ENCODE measurements at regions not wholly inside any gene's neighbourhood (a gene's known extent, or its start where the extent isn't known, plus 50 kb on each side); places are given as distances from the start of the nearest gene placed in this dataset.
A peak's percentile ranks its signal among the peaks of the same experiment; 100 is the strongest.

DNA sequence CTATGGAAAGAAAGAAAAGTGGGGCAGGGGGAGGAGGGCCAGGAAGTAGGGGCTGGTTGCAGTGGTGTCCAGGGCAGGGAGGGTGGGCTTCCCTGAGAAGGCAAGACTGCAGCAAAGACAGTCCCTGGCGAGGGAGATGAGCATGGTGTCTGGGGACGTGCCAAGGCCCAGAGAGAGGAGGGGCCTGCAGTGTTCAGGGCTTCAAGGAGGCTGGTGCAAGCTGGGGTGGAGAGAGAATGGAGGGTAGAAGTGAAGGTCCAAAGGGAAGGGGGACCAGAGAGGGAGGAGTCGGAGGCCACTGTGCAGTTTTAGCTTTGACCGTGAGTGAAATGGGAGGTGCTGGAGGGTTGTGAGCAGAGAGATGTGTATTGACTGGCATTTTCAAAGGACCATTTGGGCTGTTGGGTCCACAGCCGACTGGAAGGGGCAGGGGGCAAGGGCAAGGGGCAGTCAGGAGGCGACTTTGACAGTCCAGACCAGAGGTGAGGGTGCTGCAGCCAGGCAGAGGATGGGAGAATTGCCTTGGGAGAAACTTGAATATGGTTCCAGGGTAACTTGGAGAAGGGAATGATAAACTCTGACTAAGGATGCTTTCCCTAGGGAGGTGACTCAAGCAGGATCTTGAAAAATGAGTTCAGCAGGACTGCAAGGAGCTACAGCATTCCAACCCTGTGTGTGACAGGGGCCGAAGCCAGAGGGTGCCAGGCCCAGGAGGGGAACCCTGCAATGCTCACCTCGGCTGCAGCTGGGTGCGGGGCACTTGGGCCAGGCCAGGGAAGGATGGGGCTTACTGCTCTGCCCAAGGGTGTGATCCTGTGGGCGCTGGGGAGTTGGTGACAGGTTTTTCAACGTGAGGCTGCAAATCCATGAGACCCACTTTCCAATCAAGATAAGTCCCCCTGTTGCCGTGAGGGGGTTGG lies 177.1 kb upstream of the HAAO start:
- TF ChIP-seq PAX5 (IDR thresholded peaks at IDR 0.05; ENCODE audit: insufficient read depth, low read length, severe bottlenecking) (no peak), POLR2A (IDR thresholded peaks at IDR 0.05; ENCODE audit: low read depth, low read length) (no peak), POU2F2 (IDR thresholded peaks at IDR 0.05; ENCODE audit: low read depth, low read length) (no peak), TAF1 (IDR thresholded peaks at IDR 0.05; ENCODE audit: low read depth, low read length) (no peak), POLR2AphosphoS5 (IDR thresholded peaks at IDR 0.05; ENCODE audit: low read depth, low read length) (no peak), SPI1 (IDR thresholded peaks at IDR 0.05; ENCODE audit: low read depth, low read length) (no peak)
- DNase-seq (ENCODE audit: insufficient read length, low spot score) (no peak), FAIRE-seq (no peak)

DNA sequence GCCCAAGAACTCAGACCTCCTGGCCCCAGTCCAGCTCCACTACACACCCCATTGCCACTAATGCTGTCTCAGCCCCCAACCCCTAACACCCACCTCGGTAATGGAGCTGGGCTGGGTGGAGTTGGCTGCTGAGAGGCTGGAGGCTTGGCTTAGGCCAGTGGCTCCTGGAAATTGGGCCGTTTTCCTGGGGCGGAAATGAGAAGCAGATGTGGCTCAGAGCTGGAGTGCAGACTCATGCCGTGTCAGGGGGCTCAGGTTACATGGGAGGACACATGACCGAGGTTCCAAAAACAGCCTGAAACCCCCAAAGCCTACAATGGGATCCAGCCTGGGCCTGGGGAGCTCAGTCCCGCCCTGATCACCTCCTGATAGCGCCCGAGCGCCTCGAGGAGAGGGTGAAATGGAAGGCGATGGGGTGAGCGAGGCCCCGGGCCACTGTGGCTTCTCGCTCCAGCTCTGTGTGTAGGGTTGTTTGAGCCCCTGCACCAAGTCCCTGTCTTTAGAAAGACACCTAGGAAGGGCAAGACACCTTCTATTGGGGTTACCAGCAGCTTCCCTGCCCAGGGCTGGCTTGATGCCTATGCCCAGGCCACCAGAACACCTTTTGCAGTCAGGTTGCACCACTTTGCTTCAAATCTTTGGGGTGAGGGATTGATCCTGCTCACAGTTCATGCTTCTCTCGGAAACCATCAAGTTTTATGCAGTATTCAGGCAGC lies 175.7 kb upstream of the HAAO start:
- no peak for DNase-seq (ENCODE audit: insufficient read length, low spot score)
- no peak for FAIRE-seq
- TF ChIP-seq TAF1 (IDR thresholded peaks at IDR 0.05; ENCODE audit: low read depth, low read length): no peak
- TF ChIP-seq POLR2A (IDR thresholded peaks at IDR 0.05; ENCODE audit: low read depth, low read length): no peak
- TF ChIP-seq PAX5 (IDR thresholded peaks at IDR 0.05; ENCODE audit: insufficient read depth, low read length, severe bottlenecking): no peak
- no peak for TF ChIP-seq POU2F2 (IDR thresholded peaks at IDR 0.05; ENCODE audit: low read depth, low read length)

DNA sequence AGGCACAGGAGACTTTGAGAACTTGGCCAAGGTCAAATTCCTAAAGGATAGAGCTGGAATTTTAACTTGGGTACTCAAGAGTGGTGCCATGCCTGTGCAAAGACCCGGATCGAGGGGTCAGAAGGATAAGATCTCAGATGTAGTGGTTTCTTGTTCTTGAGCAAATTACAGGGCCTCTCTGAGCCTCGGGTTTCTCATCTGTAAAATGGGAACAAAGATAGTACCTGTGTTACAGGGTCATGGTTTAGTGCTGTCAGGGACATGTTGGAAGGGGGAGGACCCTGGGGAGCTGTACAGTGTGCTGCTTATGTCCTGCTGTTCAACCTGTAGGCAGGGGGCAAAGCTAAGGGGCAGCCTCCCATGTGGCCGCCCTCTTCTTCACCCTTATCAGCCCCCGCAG lies 173.5 kb upstream of the HAAO start:
- FAIRE-seq (no peak), DNase-seq (ENCODE audit: insufficient read length, low spot score) (no peak)
- no peak for TF ChIP-seq TAF1 (IDR thresholded peaks at IDR 0.05; ENCODE audit: low read depth, low read length)
- TF ChIP-seq SPI1 (IDR thresholded peaks at IDR 0.05; ENCODE audit: low read depth, low read length): no peak
- TF ChIP-seq POU2F2 (IDR thresholded peaks at IDR 0.05; ENCODE audit: low read depth, low read length): no peak
- TF ChIP-seq POLR2AphosphoS5 (IDR thresholded peaks at IDR 0.05; ENCODE audit: low read depth, low read length): no peak
- TF ChIP-seq PAX5 (IDR thresholded peaks at IDR 0.05; ENCODE audit: insufficient read depth, low read length, severe bottlenecking): no peak
- no peak for TF ChIP-seq POLR2A (IDR thresholded peaks at IDR 0.05; ENCODE audit: low read depth, low read length)

DNA sequence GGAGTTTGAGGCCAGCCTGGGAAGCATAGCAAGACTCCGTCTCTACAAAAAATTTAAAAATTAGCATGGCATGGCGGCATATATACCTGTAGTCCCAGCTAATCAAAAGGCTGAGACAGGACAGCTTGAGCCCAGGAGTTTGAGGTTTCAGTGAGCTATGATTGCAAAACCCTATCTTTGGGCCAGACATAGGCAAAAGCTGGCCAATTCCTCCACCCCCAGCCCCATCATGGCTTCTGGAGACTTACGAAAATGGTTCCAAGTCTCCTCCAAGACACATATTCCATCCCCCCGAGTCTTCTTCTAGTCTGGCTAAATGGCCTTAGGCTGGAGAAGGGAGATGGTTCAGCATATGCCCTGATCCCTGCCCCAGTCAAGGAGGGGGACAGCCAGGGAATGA lies 172.8 kb upstream of the HAAO start:
- FAIRE-seq (no peak), DNase-seq (ENCODE audit: insufficient read length, low spot score) (no peak)
- TF ChIP-seq POLR2A (IDR thresholded peaks at IDR 0.05; ENCODE audit: low read depth, low read length) (no peak), POU2F2 (IDR thresholded peaks at IDR 0.05; ENCODE audit: low read depth, low read length) (no peak), TAF1 (IDR thresholded peaks at IDR 0.05; ENCODE audit: low read depth, low read length) (no peak), POLR2AphosphoS5 (IDR thresholded peaks at IDR 0.05; ENCODE audit: low read depth, low read length) (no peak), PAX5 (IDR thresholded peaks at IDR 0.05; ENCODE audit: insufficient read depth, low read length, severe bottlenecking) (no peak), SPI1 (IDR thresholded peaks at IDR 0.05; ENCODE audit: low read depth, low read length) (no peak)

DNA sequence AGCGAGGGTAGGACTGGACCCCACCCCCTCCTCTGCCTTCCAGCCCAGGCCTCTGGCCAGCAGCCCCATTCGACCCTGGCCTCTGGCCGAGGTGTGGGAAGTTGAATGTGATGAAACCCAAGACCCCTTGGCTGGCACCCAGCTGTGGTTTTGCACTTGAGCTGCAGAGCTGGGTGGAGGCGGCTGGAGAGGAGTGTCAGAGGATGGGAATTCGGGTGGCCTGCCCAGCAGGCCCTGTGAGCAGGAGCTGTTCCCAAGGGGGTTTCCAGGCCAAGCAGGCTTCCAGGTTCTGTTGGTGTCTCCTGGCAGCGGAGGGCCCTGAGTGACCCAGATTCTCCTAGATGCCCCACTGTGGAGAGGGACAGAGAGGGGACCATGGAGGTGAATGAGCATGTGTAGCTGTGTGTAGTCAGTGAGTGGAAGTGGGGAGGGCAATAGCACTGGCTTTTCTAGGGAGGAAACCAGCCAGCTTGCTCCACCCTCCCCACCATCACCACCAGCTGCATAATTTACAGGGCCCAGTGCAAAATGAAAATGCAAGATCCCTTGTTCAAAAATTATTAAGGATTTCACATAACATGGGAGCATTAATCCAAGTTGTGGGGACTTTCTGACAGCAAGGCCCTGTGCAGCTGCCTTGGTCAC lies 172.2 kb upstream of the HAAO start:
- no peak for FAIRE-seq
- no peak for DNase-seq (ENCODE audit: insufficient read length, low spot score)
- TF ChIP-seq PAX5 (IDR thresholded peaks at IDR 0.05; ENCODE audit: insufficient read depth, low read length, severe bottlenecking) (no peak), SPI1 (IDR thresholded peaks at IDR 0.05; ENCODE audit: low read depth, low read length) (no peak), POLR2A (IDR thresholded peaks at IDR 0.05; ENCODE audit: low read depth, low read length) (no peak), TAF1 (IDR thresholded peaks at IDR 0.05; ENCODE audit: low read depth, low read length) (no peak), POU2F2 (IDR thresholded peaks at IDR 0.05; ENCODE audit: low read depth, low read length) (no peak), POLR2AphosphoS5 (IDR thresholded peaks at IDR 0.05; ENCODE audit: low read depth, low read length) (no peak)

DNA sequence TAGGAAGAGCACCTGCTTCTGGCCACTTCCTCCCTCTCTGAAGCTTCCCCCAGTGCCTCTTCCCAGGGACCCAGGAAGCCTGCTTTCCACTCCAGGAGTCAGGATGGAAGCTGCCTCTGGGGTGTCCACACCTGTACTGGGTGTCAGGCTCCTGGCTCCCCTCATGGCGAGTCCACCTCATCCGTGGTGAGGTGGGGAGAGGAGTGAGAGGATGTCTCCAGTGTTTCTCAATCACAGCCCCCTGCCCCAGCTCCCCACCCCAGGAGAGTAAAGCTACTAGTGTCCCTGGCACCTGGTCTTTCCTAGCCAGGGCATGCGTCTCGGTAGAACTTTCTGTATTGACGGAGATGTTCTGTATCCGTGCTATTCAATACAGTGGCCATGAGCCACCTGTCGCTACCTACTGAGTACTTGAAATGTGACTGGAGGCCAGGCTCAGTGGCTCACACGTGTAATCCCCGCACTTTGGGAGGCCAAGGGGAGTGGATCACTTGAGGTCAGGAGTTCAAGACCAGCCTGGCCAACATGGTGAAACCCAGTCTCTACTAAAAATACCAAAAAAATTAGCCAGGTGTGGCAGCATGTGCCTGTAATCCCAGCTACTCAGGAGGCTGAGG lies 171.2 kb upstream of the HAAO start:
- no peak for TF ChIP-seq POU2F2 (IDR thresholded peaks at IDR 0.05; ENCODE audit: low read depth, low read length)
- no peak for FAIRE-seq
- no peak for DNase-seq (ENCODE audit: insufficient read length, low spot score)

DNA sequence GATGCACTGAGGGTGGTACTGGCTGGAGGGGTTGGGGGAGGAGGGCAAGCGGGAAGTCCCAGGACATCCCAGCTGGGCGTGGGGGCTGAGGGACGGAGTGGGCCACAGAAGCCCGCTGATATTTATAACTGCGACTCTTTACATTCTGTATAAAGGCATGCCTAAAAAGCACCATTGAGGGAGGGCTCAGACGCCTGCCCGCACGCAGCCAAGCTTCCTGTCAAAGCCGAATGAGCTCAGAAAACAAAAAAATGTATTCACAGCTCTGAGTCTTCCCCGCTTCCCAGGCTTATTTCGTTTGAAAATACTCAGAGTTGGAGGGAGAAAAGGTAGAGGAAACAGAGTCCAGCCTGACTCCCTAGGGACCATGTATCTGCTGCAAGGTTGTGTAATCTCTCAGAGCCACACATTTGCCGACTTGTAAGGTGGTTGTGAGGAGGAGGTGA lies 170.1 kb upstream of the HAAO start:
- no peak for DNase-seq (ENCODE audit: insufficient read length, low spot score)
- no peak for TF ChIP-seq POU2F2 (IDR thresholded peaks at IDR 0.05; ENCODE audit: low read depth, low read length)
- TF ChIP-seq TAF1 (IDR thresholded peaks at IDR 0.05; ENCODE audit: low read depth, low read length): no peak
- TF ChIP-seq SPI1 (IDR thresholded peaks at IDR 0.05; ENCODE audit: low read depth, low read length): no peak
- no peak for TF ChIP-seq PAX5 (IDR thresholded peaks at IDR 0.05; ENCODE audit: insufficient read depth, low read length, severe bottlenecking)
- no peak for TF ChIP-seq POLR2A (IDR thresholded peaks at IDR 0.05; ENCODE audit: low read depth, low read length)
- no peak for TF ChIP-seq POLR2AphosphoS5 (IDR thresholded peaks at IDR 0.05; ENCODE audit: low read depth, low read length)
- FAIRE-seq: peak; percentile 48

DNA sequence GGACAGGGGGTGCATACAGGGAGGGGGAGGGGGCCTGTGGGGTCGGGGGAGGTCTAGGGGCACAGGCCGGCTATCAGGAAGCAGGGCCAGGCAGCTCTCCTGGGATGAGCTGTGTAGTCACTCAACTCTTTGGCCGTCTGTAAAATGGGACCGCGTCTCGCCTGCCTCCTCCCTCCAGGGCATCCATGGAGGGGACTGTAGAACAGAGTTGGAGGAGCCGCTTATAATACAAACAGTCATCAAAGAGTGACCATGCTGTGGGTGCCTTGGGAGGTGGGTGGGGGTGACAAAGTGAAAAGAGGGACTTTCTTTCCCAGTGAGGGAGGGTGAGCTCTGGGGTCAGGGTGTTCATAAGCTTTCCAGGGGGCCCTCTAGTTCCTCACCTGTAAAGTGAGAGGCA lies 169.6 kb upstream of the HAAO start:
- TF ChIP-seq TAF1 (IDR thresholded peaks at IDR 0.05; ENCODE audit: low read depth, low read length) (no peak), POLR2AphosphoS5 (IDR thresholded peaks at IDR 0.05; ENCODE audit: low read depth, low read length) (no peak), SPI1 (IDR thresholded peaks at IDR 0.05; ENCODE audit: low read depth, low read length) (no peak)
- DNase-seq (ENCODE audit: insufficient read length, low spot score) (no peak), FAIRE-seq (peak; percentile 9)

DNA sequence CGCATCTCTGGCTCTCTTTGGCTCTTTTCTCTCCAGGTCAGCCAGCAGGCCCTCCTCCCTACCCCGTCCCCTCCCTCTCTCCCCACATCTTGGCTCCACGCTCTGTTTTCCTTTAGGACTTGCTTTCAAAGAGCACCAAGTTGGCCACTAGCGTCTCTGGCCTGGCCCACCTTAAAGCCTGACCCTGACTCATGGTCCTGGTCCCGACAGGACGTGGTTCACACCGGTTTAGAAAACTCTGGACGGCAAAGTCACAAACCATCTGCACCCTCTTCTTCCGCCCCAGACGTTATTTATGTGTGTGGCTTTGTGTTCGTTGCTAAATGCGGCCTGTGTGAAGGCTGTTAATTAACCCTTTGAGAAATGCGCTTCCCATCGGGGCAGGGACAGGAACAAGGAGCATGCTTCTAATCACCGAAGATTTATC lies 169.0 kb upstream of the HAAO start:
- DNase-seq (ENCODE audit: insufficient read length, low spot score) (no peak), FAIRE-seq (peak; percentile 75)
- TF ChIP-seq TAF1 (IDR thresholded peaks at IDR 0.05; ENCODE audit: low read depth, low read length) (no peak), SPI1 (IDR thresholded peaks at IDR 0.05; ENCODE audit: low read depth, low read length) (no peak), PAX5 (IDR thresholded peaks at IDR 0.05; ENCODE audit: insufficient read depth, low read length, severe bottlenecking) (no peak), POLR2AphosphoS5 (IDR thresholded peaks at IDR 0.05; ENCODE audit: low read depth, low read length) (no peak), POU2F2 (IDR thresholded peaks at IDR 0.05; ENCODE audit: low read depth, low read length) (no peak), POLR2A (IDR thresholded peaks at IDR 0.05; ENCODE audit: low read depth, low read length) (no peak)
